Loucy (cell line): ENCODE measurements at regions not wholly inside any gene's neighbourhood (a gene's known extent, or its start where the extent isn't known, plus 50 kb on each side); places are given as distances from the start of the nearest gene placed in this dataset.

Experiments used
- CTCF ChIP-seq: fragments of 200-600 bp; sonication (generic); conservative IDR thresholded peaks from 2 replicates; pipeline ENCODE4 v1.5.1; 2014; ENCODE audit warnings: mild to moderate bottlenecking, antibody characterized with exemption, low read length
- EZH2phosphoT487 ChIP-seq: fragments of 200-600 bp; IDR thresholded peaks from 2 replicates; pipeline ENCODE4 v1.6.1; 2018; ENCODE audit warnings: antibody characterized with exemption, mild to moderate bottlenecking, moderate library complexity, borderline replicate concordance

DNA sequence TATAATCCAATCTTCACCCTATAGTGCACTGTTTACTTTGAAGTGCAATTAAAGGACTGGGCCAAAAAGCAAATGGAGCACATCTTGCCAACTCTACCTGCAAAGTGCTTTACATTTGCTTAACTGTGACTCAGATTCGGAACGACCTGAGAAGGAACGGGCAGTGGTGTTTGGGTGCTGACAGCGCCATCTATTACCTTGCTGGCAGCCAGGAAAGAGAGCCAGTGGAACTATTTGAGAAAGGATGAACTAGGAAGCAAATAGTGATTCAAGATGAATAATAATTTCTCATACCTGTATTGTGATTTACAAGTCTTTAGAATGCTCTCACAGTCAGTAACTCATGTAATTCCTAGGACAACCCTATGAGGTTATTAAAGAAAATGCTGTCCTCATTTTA is 312.9 kb downstream of the PDCD6IP start:
- no peak for TF ChIP-seq CTCF
- no peak for TF ChIP-seq EZH2phosphoT487
